Progenitor cell of endocrine pancreas (in vitro differentiated cells): ENCODE measurements at regions not wholly inside any gene's neighbourhood (a gene's known extent, or its start where the extent isn't known, plus 50 kb on each side); places are given as distances from the start of the nearest gene placed in this dataset.

ENCODE experiments used
- DNase-seq: peaks from one replicate; pipeline ENCODE4 v3.0.0; 2021; ENCODE audit warnings: low spot score; ENCODE audit not compliant: unreplicated experiment
- H3K27ac Mint-ChIP-seq: 2 replicates; pipeline ENCODE4 v1.8.0; 2021; ENCODE audit warnings: mild to moderate bottlenecking, moderate library complexity, mixed read lengths
- H3K27me3 Mint-ChIP-seq: 2 replicates; pipeline ENCODE4 v1.8.0; 2021; ENCODE audit warnings: mixed read lengths
- H3K36me3 Mint-ChIP-seq: 2 replicates; pipeline ENCODE4 v1.8.0; 2022; ENCODE audit warnings: mixed read lengths; ENCODE audit not compliant: insufficient read depth
- H3K4me1 Mint-ChIP-seq: 2 replicates; pipeline ENCODE4 v1.8.0; 2021; ENCODE audit warnings: low read depth, mixed read lengths
- H3K4me3 Mint-ChIP-seq: 2 replicates; pipeline ENCODE4 v1.8.0; 2021; ENCODE audit warnings: low read depth, mild to moderate bottlenecking, moderate library complexity, mixed read lengths
- H3K9me3 Mint-ChIP-seq: 2 replicates; pipeline ENCODE4 v1.8.0; 2021; ENCODE audit warnings: low read depth, mixed read lengths
- TF ChIP-seq, protein P1 (sequence below): fragments of 200-600 bp; sonication (generic); IDR thresholded peaks from one replicate; pipeline ENCODE4 v1.5.0; 2021; ENCODE audit warnings: antibody characterized with exemption, mild to moderate bottlenecking; ENCODE audit not compliant: unreplicated experiment

DNA sequence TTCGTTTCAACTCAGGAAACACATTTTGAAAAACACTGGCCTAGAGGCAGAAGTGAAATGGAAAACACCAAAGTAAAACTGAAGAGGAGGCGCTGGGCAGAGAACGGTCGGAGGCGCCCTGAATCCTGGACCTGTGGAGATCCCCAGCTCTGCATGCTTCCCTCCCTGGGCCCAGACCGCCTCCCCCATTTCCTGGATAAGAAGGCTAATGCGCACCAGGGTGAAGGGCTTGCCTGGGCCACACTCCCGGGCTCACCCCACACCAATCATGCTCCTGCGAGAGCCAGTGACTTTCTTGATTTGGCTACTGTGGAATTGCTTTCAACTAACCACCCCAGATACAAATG lies 167.1 kb downstream of the CRYBB2 start:
- TF ChIP-seq, protein P1, sequence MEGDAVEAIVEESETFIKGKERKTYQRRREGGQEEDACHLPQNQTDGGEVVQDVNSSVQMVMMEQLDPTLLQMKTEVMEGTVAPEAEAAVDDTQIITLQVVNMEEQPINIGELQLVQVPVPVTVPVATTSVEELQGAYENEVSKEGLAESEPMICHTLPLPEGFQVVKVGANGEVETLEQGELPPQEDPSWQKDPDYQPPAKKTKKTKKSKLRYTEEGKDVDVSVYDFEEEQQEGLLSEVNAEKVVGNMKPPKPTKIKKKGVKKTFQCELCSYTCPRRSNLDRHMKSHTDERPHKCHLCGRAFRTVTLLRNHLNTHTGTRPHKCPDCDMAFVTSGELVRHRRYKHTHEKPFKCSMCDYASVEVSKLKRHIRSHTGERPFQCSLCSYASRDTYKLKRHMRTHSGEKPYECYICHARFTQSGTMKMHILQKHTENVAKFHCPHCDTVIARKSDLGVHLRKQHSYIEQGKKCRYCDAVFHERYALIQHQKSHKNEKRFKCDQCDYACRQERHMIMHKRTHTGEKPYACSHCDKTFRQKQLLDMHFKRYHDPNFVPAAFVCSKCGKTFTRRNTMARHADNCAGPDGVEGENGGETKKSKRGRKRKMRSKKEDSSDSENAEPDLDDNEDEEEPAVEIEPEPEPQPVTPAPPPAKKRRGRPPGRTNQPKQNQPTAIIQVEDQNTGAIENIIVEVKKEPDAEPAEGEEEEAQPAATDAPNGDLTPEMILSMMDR = no peak
- H3K4me1 Mint-ChIP-seq = peaks cover 17% of the 10 kb centered on the region
- no peaks in the 10 kb centered on the region for H3K36me3 Mint-ChIP-seq
- H3K4me3 Mint-ChIP-seq = no peak overlapping the region
- no peaks in the 10 kb centered on the region for H3K27me3 Mint-ChIP-seq
- no peak for DNase-seq
- no peak overlapping the region for H3K27ac Mint-ChIP-seq
- no peaks in the 10 kb centered on the region for H3K9me3 Mint-ChIP-seq

DNA sequence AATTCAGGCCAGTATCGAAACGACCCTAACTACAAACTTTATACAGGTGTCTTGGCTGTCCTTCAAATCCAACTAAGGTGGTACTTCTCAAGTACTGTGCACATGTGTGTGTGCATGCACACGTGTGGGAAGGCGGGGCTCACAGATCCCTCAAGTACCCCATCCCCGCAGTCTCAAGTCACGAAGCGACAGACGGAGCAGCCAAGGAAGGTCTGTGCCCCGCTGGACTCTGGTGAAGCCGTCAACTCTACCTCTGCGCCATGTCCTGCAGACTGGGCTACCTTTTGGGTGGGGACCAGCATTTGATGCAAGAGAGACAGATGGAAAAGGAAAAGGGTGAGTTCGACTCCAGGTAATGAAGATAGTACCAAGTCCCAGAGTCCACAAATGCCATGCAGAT lies 169.0 kb downstream of the CRYBB2 start:
- DNase-seq = no peak
- TF ChIP-seq, protein P1 = no peak
- Mint-ChIP-seq H3K4me3 (no peak overlapping the region), H3K36me3 (no peaks in the 10 kb centered on the region), H3K4me1 (peaks cover 17% of the 10 kb centered on the region), H3K27ac (no peak overlapping the region), H3K27me3 (no peaks in the 10 kb centered on the region), H3K9me3 (no peaks in the 10 kb centered on the region)

DNA sequence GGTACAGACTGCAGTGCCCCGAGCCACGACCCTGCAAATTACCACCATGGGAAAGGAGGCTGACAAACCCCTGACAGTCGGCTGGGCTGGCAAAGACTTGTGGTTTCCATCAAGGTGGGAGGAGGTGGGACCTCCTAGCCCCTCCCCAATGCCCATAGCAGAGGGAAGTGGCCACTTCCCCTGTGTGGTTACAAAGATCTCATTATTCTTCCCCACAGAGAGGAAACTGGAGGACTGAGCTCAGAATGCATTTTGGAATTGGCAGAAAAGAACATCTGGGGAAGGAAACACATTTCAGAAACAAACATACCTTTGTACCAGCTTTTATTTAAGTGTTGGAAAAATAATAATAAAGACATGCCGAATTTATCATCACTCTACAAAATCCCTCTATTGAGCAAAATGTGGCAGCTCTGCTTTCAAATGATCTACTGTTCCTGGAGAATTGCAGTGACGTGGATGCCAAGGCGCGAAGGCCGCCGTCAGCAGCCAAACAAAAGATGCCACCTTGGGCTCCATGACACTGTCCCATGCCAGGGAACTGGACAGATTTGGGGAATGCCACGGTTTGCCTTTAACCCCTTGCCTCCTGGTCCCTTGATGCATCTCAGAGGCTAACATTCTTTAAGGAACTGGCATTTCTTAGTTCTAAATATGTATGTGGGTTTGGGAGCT lies 169.6 kb downstream of the CRYBB2 start:
- Mint-ChIP-seq H3K4me1 (peaks cover 17% of the 10 kb centered on the region), H3K9me3 (no peaks in the 10 kb centered on the region), H3K4me3 (no peak overlapping the region), H3K27me3 (no peaks in the 10 kb centered on the region), H3K36me3 (no peaks in the 10 kb centered on the region), H3K27ac (no peak overlapping the region)
- TF ChIP-seq, protein P1 = no peak
- no peak for DNase-seq

DNA sequence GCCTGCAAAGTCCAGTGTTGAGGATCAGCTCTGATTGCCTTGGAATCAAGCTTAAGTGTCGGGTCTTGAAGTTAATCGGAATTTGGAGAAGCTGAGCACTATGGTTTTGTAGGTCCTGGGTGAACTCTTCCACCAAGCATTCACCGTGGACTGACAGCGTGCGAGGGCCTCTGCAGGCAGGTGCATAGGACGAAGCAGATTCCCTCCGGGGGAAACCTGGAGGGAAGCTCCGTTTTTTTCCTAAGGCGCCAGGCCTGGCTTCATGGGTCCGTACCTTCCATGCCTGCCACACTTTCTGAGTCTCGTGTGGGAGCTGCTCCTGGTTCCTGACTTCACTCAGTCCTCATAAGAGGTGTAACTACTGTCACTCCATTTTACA lies 170.1 kb downstream of the CRYBB2 start:
- H3K9me3 Mint-ChIP-seq = no peaks in the 10 kb centered on the region
- H3K4me3 Mint-ChIP-seq = no peak overlapping the region
- peaks cover 17% of the 10 kb centered on the region for H3K4me1 Mint-ChIP-seq
- TF ChIP-seq, protein P1 = no peak
- H3K36me3 Mint-ChIP-seq = no peaks in the 10 kb centered on the region
- H3K27me3 Mint-ChIP-seq = no peaks in the 10 kb centered on the region
- no peak overlapping the region for H3K27ac Mint-ChIP-seq
- no peak for DNase-seq

DNA sequence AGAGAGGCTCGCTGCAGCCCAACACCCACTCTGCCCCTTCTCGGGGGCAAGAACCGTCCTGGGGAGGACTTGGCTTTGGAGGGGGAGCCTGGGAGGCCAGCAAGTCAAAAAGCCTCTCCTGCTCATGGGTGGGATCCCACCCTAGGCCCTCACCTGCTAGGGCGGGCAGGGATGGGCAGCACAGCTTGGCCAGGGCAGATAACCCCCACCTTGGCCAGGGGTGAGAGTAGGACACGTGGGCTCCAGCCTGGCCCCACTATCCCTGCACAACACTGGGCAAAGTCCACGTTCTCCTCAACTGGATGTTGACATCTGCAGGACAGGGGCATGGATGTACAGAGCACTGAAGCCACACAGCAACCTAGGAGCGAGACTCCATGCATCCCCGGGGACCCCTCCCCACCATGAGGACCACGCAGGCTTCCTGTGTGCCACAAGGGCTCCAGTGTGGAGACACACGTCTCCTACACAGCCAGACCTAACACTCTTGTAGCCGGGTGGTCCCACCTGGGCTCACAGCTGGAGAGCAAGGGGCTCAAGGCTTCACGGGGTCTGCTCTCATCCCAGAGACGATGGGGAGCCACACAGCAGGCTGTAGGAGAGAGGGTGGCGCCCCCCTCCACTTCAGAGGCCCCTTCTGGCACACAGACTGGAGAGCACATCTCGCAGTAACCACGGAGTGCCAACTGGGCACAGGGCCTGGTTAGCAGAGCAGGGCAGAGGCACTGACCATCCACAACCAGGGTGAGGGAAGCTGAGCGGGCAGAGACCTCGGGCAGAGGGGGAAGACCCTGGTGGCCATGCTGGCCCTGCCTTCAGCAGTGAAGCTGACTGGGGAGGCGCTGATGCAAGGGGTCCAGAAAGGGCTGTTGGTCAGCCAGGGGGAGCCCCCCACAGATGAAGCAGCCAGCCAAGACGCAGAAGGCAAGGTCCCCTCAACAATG lies 171.1 kb downstream of the CRYBB2 start:
- TF ChIP-seq, protein P1 = no peak
- H3K4me3 Mint-ChIP-seq = no peak overlapping the region
- peaks cover 17% of the 10 kb centered on the region for H3K4me1 Mint-ChIP-seq
- no peak overlapping the region for H3K27ac Mint-ChIP-seq
- H3K27me3 Mint-ChIP-seq = no peaks in the 10 kb centered on the region
- no peaks in the 10 kb centered on the region for H3K36me3 Mint-ChIP-seq
- H3K9me3 Mint-ChIP-seq = no peaks in the 10 kb centered on the region
- no peak for DNase-seq
